HG02852 (cell line): ENCODE measurements at regions not wholly inside any gene's neighbourhood (a gene's known extent, or its start where the extent isn't known, plus 50 kb on each side); places are given as distances from the start of the nearest gene placed in this dataset.

Source experiments
- ATAC-seq: cut with Tn5 transposase; IDR thresholded peaks from one replicate; pipeline ENCODE4 v1.9.1; 2021; ENCODE audit warnings: mild to moderate bottlenecking, moderate library complexity; ENCODE audit not compliant: unreplicated experiment

- ATAC-seq = no peak
These were observed 120.0 kb downstream of the SETD4 start for GRCh38 chr21:35940074-35940927.

- no peak for ATAC-seq
These were observed 121.9 kb downstream of the SETD4 start for GRCh38 chr21:35938446-35938845.

GRCh38 chr21:35933466-35933865, 126.9 kb downstream of the SETD4 start:
- no peak for ATAC-seq

- peak; percentile 78 for ATAC-seq
These were observed 128.0 kb downstream of the SETD4 start for GRCh38 chr21:35932232-35932911.

- no peak for ATAC-seq
These were observed 130.4 kb downstream of the SETD4 start for GRCh38 chr21:35929901-35930300.

- no peak for ATAC-seq
These were observed 133.1 kb downstream of the SETD4 start for GRCh38 chr21:35927262-35927661.

GRCh38 chr21:35926003-35926740, 134.2 kb downstream of the SETD4 start:
- no peak for ATAC-seq

- no peak for ATAC-seq
These were observed 134.8 kb downstream of the SETD4 start for GRCh38 chr21:35925497-35925896.

- ATAC-seq = no peak
These were observed 135.5 kb downstream of the SETD4 start for GRCh38 chr21:35924714-35925301.

GRCh38 chr21:35923971-35924370, 136.4 kb downstream of the SETD4 start:
- ATAC-seq = no peak

- ATAC-seq = no peak
These were observed 137.7 kb downstream of the SETD4 start for GRCh38 chr21:35922618-35923017.

GRCh38 chr21:35921471-35921870, 138.9 kb downstream of the SETD4 start:
- no peak for ATAC-seq

- no peak for ATAC-seq
These were observed 139.9 kb downstream of the SETD4 start for GRCh38 chr21:35920436-35920835.

- no peak for ATAC-seq
These were observed 145.3 kb downstream of the SETD4 start for GRCh38 chr21:35915030-35915429.

GRCh38 chr21:35911412-35912191, 148.7 kb downstream of the SETD4 start:
- no peak for ATAC-seq

GRCh38 chr21:35909456-35910223, 150.7 kb downstream of the SETD4 start:
- ATAC-seq = no peak

GRCh38 chr21:35908311-35909078, 151.8 kb downstream of the SETD4 start:
- ATAC-seq = no peak

- ATAC-seq = no peak
These were observed 153.7 kb downstream of the SETD4 start for GRCh38 chr21:35906586-35906985.

- no peak for ATAC-seq
These were observed 154.4 kb downstream of the SETD4 start for GRCh38 chr21:35905963-35906345.
